Esophagus (tissue), 2 donors: ENCODE measurements at regions not wholly inside any gene's neighbourhood (a gene's known extent, or its start where the extent isn't known, plus 50 kb on each side); places are given as distances from the start of the nearest gene placed in this dataset.

Source experiments
- H3K27ac ChIP-seq, 2 donors: one replicate each; pipeline ENCODE4 v1.5.1; 2013; ENCODE audit warnings: low read depth in 2 of 2, mild to moderate bottlenecking in 2 of 2, inconsistent platforms in 1 of 2, low read length in 1 of 2, moderate library complexity in 1 of 2
- H3K27me3 ChIP-seq, 2 donors: one replicate each; pipeline ENCODE4 v1.6.1; 2013; ENCODE audit warnings: low read length in 2 of 2, control low read depth in 1 of 2, mild to moderate bottlenecking in 1 of 2; ENCODE audit not compliant: insufficient read depth in 2 of 2, control insufficient read depth in 1 of 2
- H3K36me3 ChIP-seq, 2 donors: one replicate each; pipeline ENCODE4 v1.6.1; 2013; ENCODE audit warnings: low read length in 1 of 2; ENCODE audit not compliant: control insufficient read depth in 2 of 2, insufficient read depth in 2 of 2
- H3K4me1 ChIP-seq, 2 donors: one replicate each; pipeline ENCODE4 v1.6.1; 2013; ENCODE audit warnings: low read length in 1 of 2; ENCODE audit not compliant: control insufficient read depth in 2 of 2, insufficient read depth in 2 of 2
- H3K4me3 ChIP-seq, 2 donors: one replicate each; pipeline ENCODE4 v1.5.1; 2013; ENCODE audit warnings: low read length in 2 of 2, mild to moderate bottlenecking in 2 of 2, low read depth in 1 of 2, moderate library complexity in 1 of 2
- H3K9me3 ChIP-seq, 2 donors: one replicate each; pipeline ENCODE4 v1.6.1; 2013; ENCODE audit warnings: mild to moderate bottlenecking in 2 of 2, low read depth in 1 of 2, low read length in 1 of 2, moderate library complexity in 1 of 2; ENCODE audit not compliant: control insufficient read depth in 2 of 2, insufficient read depth in 1 of 2
- WGBS, 2 donors: extraction: QIAGEN DNeasy Blood & Tissue Kit; methylation state at CpG; one replicate each; pipeline ENCODE4 v1.1.7; 2013; 5-methylcytosine and 5-hydroxymethylcytosine counted together
- donor health status: healthy with polysubstance abuse.
- donor health status: Bipolar disorder and iron deficiency.

DNA sequence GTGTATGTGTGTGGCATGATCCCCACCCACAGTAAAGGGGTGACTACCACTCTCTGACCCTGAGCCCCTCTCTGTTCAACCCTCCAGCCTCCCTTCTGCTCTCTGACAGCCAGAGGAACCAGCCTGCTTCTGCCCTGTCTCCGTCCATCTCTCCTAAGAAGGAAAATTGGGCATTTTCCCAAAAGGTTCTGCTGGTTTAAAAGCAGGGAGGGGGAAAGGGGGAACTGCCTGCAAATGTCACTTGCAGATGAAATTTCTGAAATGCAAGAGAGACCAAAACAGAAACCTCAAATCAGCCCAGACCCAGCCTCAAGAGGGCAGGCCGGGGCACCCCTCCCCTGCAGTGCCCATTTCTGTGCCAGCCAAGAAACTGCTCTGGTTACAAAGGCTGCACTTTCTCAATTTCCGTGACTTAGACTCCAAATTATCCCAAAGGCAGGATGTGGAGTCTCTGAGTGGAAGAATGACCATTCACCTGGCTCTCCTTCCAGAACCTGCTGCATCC, 197.9 kb downstream of the RBFOX3 start:
- Histone ChIP-seq H3K27me3 (peaks cover 0 to 6% of the 10 kb centered on the region in 2 donors), H3K36me3 (no peaks in the 10 kb centered on the region), H3K9me3 (no peaks in the 10 kb centered on the region), H3K4me1 (no peaks in the 10 kb centered on the region), H3K4me3 (no peak overlapping the region), H3K27ac (no peak overlapping the region)
- 34 to 56% methylated on average over 3 of the region's 3 CpGs for WGBS, 2 donors

DNA sequence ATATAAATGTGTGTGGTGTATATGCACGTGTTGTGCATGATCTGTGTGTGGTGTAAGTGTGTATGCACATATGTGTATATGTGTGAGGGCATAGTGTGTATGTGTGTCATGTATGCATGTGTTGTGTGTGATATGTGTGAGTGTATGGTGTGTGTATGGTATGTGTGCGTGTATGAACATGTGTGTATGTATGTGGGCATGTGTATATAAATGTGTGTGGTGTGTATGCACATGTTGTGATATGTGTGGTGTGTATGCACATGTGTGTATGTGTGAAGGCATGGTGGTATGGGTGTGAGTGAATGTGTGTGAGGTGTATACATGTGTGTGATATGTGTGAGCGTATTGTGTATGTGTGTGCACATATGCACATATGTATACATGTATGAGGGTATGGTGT, 198.7 kb downstream of the RBFOX3 start:
- Histone ChIP-seq H3K9me3 (no peaks in the 10 kb centered on the region), H3K27ac (no peak overlapping the region), H3K4me3 (no peak overlapping the region), H3K4me1 (no peaks in the 10 kb centered on the region), H3K36me3 (no peaks in the 10 kb centered on the region), H3K27me3 (peaks cover 0 to 6% of the 10 kb centered on the region in 2 donors)
- WGBS, 2 donors: 84 to 87% methylated on average over 3 of the region's 3 CpGs

DNA sequence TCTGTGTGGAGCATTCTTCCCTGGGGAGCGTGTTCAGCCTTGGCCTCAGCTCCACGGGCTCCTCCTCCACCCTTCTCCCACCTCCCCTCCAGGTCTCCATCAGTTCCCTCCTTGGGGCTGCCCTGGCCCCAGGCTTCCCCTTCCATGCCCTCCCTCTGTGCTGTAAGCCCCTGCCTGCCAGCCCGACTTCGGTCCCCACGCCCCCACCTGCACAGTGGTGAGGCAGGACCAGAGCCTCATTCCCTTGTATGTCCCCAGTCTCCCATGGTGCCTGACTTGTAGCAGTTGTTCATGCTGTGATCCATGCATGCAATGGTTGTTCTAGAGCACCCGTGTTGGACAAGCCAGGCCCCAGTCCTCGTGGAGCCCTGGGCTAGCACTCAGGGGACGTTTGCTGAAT, 199.4 kb downstream of the RBFOX3 start:
- Histone ChIP-seq H3K4me3 (no peak overlapping the region), H3K36me3 (no peaks in the 10 kb centered on the region), H3K27ac (no peak overlapping the region), H3K9me3 (no peaks in the 10 kb centered on the region), H3K4me1 (no peaks in the 10 kb centered on the region), H3K27me3 (peaks cover 0 to 6% of the 10 kb centered on the region in 2 donors)
- 64 to 70% methylated on average over 8 of the region's 8 CpGs for WGBS, 2 donors

DNA sequence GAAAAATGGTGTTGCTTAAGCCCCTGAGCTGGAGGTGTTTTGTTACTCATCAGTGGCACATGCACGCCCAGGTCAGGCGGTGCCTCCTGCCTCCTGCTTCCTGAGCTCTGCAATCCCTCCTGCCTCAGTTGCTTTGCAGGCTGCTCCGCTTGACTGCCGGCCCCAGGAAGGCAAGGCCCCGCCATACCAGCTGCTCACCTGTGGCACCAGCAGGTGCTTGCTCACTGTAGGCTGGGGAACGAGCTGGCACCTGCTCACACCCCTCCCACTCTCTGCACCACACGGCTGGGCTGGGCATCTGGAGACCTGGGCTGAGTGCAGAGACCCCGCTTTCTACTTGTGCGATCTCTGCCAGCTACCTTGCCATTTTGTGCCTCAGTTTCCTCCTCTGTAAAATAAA, 200.2 kb downstream of the RBFOX3 start:
- no peak overlapping the region for H3K4me3 ChIP-seq
- WGBS, 2 donors: 65% methylated on average over 9 of the region's 9 CpGs
- peaks cover 0 to 6% of the 10 kb centered on the region in 2 donors for H3K27me3 ChIP-seq
- H3K36me3 ChIP-seq: no peaks in the 10 kb centered on the region
- H3K27ac ChIP-seq: no peak overlapping the region
- no peaks in the 10 kb centered on the region for H3K4me1 ChIP-seq
- H3K9me3 ChIP-seq: peaks cover 0 to 2% of the 10 kb centered on the region in 2 donors

DNA sequence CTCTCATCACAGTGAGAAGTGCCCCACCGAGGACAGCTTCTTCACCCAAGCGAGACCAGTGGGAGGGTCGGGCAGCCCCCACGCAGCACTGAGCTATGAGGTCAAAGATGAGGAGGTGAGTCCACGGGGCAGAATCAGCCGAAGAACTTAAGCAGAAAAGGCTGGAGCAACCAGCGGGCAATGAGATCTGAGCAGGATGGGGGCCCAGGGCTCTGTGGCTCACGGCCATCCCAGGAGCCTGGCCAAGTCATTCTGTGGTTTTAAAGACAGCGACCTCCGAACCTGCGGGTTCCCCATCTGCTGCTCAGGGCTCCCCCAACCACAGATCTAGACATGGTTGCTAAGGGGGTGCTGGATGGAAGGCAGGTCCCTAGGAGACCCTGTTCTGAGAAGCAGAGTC, 202.6 kb downstream of the RBFOX3 start:
- Histone ChIP-seq H3K27me3 (no peaks in the 10 kb centered on the region), H3K27ac (no peak overlapping the region), H3K9me3 (peaks cover 0 to 2% of the 10 kb centered on the region in 2 donors), H3K4me1 (no peaks in the 10 kb centered on the region), H3K4me3 (no peak overlapping the region), H3K36me3 (no peaks in the 10 kb centered on the region)
- 53 to 54% methylated on average over 11 of the region's 11 CpGs for WGBS, 2 donors

DNA sequence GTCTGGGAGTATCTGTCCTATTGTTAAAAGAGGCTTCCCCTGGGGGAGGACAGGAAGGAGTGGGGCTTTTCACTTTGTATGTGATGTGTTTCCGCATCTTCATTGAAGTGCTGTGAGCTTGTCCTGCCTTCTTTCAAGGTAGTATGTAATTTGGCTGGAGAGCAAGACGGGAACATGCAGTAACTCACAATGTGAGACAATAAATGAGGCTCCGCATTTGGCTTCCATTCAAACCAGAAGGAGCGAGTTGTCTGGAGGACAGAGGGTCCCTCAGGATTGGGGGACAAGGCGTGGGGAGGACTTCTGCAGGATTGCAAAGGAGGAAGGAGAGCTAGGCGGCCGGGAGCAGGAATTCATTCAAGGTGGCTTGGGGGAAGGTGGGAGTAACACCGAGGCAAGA, 203.5 kb downstream of the RBFOX3 start:
- 26 to 39% methylated on average over 8 of the region's 8 CpGs for WGBS, 2 donors
- Histone ChIP-seq H3K4me3 (no peak overlapping the region), H3K9me3 (peaks cover 0 to 2% of the 10 kb centered on the region in 2 donors), H3K27me3 (no peaks in the 10 kb centered on the region), H3K4me1 (no peaks in the 10 kb centered on the region), H3K27ac (no peak overlapping the region), H3K36me3 (no peaks in the 10 kb centered on the region)

DNA sequence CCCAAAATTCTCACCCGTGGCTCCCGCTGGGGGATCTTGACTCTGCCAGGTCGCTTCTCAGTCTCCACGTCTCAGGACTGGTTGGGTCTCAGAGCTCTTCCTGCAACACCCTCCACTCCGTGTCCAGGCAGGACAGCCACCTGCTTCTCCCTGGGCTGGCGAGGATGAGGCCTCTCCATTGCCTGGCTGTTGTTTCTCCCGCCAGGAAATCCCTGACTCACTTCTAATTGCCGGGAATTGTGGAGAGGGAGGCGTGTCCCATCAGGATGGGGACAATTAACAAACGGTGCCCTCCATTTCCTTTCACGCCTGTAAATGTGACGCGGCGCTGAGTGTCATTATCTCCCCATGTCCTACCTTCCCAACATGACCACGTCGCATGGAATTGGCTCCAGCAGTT, 204.5 kb downstream of the RBFOX3 start:
- no peaks in the 10 kb centered on the region for H3K27me3 ChIP-seq
- H3K36me3 ChIP-seq: no peaks in the 10 kb centered on the region
- peaks cover 0 to 2% of the 10 kb centered on the region in 2 donors for H3K9me3 ChIP-seq
- 45 to 47% methylated on average over 16 of the region's 16 CpGs for WGBS, 2 donors
- H3K27ac ChIP-seq: no peak overlapping the region
- H3K4me3 ChIP-seq: no peak overlapping the region
- no peaks in the 10 kb centered on the region for H3K4me1 ChIP-seq

DNA sequence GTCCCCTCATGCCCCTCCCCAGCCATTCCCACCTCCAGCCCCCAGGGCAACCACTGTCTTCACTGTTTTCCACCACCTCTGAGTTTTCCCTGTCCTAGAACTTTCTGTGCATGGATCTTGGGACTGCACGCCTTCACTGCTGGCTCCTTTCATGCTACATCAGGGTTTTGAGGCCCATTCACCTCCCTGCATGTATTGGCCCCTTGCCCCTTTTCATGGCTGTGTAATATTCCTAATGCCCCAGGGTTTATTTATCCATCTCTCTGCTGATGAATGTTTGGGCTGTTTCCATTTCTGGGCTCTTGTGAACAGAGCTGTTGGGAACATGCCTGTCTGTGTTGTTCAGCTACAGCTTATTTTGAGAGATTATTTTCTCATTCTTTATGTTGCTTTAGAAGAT, 205.0 kb downstream of the RBFOX3 start:
- Histone ChIP-seq H3K9me3 (peaks cover 0 to 2% of the 10 kb centered on the region in 2 donors), H3K27me3 (no peaks in the 10 kb centered on the region), H3K4me3 (no peak overlapping the region), H3K36me3 (no peaks in the 10 kb centered on the region), H3K27ac (no peak overlapping the region), H3K4me1 (peaks cover 0 to 1% of the 10 kb centered on the region in 2 donors)
- WGBS, 2 donors: 81% methylated on average over 1 of the region's 1 CpG

DNA sequence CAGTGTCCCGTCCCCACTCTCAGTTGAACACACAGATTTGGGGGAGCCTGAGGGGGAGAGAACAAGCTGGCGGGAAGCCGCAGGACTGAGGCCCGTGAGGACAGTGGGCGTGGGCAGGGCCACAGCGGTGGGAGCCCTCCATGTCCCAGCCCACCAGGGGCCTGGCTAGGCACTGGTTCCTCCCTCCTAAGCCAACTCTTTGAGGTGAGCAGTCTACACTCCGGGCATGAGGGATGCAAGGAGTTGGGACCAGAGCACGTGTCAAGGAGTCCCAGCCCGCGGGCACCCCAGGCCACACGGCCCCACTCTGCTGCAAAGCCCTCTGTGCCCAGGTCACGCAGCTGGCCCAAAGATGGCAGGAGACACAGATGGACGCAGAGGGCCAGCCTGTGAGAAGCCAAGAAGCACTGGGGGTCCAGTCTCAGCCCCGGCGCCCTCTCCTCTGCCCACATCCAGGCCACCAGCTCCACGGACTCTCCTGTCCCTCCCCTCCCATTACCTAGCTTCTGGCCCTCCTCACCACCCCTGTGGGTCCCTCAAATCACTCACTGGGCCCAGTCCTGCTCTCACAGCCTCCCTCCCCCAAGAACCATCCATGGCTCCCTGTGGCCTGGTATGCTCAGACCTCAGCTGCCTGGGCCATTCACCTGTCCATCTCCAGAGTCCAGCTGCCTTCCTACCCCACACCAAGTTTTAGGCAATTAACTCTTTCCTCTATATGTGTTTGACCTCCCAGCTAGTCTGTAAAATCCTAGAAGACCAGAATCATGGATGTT, 206.5 kb downstream of the RBFOX3 start:
- peaks cover 0 to 2% of the 10 kb centered on the region in 2 donors for H3K9me3 ChIP-seq
- H3K27me3 ChIP-seq: no peaks in the 10 kb centered on the region
- no peak overlapping the region for H3K27ac ChIP-seq
- no peaks in the 10 kb centered on the region for H3K36me3 ChIP-seq
- WGBS, 2 donors: 86 to 87% methylated on average over 16 of the region's 16 CpGs
- H3K4me3 ChIP-seq: no peak overlapping the region
- peaks cover 0 to 3% of the 10 kb centered on the region in 2 donors for H3K4me1 ChIP-seq
